ENCODE measurements at regions not wholly inside any gene's neighbourhood (a gene's known extent, or its start where the extent isn't known, plus 50 kb on each side); places are given as distances from the start of the nearest gene placed in this dataset.
"Not testable (repeated sequence)": the region's sequence is repeated elsewhere in the genome, so short reads cannot be mapped to it uniquely, and the experiment has no call there.

GRCh38 chrX:134045372-134045771, 60.0 kb upstream of the GPC3 start:
- not testable (repeated sequence) for DNase-seq

- not testable (repeated sequence) for DNase-seq
Measured at GRCh38 chrX:134067107-134067506, 81.7 kb upstream of the GPC3 start.

- not testable (repeated sequence) for DNase-seq
Measured at GRCh38 chrX:134071899-134072298, 86.5 kb upstream of the GPC3 start.

- DNase-seq, result no peak
Measured at GRCh38 chrX:134073341-134073740, 87.9 kb upstream of the GPC3 start.

GRCh38 chrX:134074151-134074550, 88.8 kb upstream of the GPC3 start:
- no peak for DNase-seq

GRCh38 chrX:134075894-134076718, 90.7 kb upstream of the GPC3 start:
- peak in 1 of 3 donors; percentile 2 for DNase-seq

DNA sequence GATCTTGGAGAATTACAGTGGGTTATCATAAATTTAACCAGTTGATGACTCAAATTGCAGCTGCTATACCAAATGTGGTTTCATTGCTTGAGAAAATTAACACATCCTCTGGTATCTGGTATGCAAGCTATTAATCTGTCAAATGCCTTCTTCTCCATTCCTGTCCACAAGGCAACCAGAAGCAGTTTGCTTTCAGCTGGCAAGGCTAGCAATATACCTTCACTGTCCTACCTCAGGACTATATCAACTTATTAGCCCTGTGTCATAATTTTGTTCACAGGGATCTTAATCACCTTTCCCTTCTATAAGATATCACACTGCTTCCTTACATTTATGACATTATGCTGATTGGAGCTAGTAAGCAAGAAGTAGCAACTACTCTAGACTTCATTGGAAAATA, 110.0 kb upstream of the GPC3 start:
- no peak for DNase-seq

DNA sequence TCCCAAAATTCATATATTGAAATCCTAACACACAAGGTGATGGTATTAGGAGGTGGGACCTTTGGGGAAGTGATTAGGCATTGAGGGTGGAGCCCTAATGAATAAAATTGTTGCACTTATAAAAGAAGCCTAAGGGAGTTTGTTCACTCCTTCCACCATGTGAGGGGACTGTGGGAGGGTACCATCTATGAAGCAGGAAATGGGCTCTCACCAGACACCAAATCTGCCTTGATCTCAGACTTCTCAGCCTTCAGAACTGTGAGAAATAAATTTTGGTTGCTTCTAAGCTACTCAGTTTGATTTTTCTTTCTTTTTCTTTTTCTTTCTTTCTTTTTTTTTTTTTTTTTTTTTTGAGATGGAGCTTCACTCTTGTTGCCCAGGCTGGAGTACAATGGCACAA, 116.2 kb upstream of the GPC3 start:
- DNase-seq, result no peak

GRCh38 chrX:134115270-134115669, 121.7 kb upstream of the CCDC160 start:
- DNase-seq, result no peak

DNA sequence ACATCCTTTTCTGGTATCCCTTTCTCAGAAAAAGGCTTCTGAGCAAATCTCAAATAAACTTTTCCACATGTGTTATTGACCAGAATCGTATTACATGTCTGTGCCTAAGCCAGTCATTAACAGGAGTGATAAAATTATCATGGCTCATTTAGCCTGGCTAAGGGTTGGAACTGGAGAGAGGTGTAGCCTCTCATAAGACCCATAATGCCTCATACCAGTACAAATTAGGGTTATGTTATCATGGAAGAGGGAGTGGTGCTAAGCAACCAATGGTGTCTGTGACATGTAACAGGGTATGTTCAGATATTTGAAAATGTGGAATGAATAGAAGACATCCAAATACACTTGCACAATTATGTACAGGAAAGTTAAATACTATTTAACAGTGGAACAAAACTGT, 99.6 kb upstream of the CCDC160 start:
- no peak for DNase-seq

DNA sequence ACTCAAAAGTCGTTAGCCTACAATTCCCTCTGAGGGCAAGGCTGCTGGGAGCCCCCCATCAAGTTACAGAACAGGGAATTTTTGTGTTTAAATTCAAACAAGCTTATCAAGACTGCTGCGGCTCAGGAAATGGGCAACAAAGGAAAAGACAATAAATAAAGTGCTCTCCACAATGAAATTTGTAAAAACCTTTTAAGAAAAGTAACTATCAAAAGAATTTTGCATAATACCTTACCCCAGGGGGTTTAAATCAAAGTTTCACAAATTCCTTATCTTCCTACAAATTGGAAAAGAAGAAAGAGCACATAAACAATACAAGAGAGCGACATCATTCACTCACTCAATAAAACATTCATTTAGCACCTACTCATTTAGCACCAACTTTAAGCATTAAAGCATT, 97.9 kb upstream of the CCDC160 start:
- no peak for DNase-seq

DNA sequence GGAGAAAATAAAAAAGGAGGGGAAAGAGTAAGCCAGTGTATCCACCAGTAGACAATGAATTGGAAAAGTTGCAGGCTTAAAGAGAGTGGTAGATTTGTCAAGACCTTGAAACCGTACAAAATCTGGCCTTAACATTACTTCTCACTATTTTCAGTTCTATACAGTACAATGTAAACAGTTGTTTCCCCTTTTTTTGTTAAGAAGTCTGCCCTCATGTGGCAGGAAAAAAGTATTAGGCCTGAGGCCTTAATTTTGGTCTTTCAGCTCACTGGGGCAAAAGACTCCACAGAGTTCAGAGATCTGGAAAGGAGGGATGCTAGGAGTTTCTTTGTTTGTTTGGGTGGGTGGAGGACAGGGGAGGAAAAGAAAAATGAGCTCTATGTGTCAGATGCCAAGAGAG, 92.8 kb upstream of the CCDC160 start:
- peak in 1 of 3 donors; percentile 36 for DNase-seq

GRCh38 chrX:134146493-134146892, 90.5 kb upstream of the CCDC160 start:
- DNase-seq, result no peak

DNA sequence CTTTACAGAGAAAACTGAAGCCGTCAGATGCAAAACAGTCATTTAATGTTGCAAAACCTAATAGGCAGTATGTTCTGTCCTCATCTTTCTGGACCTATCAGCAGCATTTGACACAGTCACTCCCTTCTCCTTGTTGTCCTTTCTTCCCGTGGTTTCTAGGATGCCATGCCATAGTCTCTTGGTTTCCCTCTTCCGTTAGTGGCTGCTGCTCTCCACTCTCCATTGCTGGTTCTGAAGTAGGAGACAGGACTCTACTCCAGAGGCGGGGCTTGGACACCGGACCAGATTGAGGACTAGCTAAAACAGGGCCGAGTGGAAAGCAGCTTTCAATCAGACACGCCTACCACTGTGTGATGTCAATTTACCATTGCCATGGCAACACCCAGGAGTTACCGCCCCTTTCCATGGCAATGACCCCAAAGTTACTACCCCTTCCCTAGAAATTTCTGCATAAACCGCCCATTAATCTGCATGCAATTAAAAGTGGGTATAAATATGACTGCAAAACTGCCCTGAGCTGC, 88.8 kb upstream of the CCDC160 start:
- peak in 1 of 3 donors; percentile 28 for DNase-seq

DNA sequence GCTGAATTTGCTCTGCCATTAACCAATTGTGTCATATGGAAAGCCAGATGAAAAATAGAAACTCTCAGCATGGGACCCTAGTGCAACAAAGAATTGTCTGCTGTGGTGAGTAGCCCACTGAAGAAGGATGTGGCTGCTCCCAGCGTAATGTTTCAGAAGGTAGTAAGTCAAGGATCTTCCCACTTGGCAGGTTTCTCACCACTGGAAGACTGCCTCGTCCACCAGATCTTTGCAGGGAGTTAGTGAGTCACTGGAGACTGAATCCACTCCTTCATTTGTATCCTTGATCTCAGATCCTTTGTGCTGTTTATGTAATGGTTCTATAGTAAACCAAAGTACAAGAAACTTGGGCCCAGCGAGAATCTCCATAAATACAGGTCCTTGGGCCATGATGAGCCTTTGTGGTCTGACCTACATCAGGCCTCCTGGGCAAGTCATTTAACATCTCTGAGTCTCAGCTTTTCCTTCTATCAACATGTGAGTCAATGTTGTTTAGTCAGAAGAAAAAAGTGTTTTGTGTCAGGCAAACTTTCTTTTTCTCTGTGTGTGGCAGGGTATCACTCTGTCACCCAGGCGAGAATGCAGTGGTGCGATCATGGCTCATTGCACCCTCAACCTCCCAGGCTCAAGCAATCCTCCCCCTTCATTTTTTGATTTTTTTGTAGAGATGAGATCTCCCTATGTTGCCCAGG, 78.0 kb upstream of the CCDC160 start:
- no peak for DNase-seq

DNA sequence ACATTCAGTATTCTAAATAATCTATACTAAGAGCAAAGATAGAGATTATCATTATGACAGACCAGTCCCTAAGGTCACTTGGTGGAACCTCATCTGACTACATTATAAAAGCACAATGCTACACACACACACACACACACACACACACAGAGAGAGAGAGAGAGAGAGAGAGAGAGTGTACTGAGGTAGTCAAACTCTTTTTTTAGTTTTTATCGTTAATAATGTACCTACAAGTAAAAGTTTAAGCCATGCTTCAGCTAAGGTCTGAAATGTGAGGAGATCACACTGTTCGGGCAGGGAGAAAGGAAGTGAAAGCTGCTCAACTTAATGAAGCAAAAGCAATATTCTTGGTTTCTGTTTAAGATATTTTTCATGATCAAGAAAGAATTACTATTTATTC, 75.8 kb upstream of the CCDC160 start:
- no peak for DNase-seq

GRCh38 chrX:134162032-134162431, 75.0 kb upstream of the CCDC160 start:
- DNase-seq, result no peak

GRCh38 chrX:134163836-134164235, 73.1 kb upstream of the CCDC160 start:
- DNase-seq, result no peak

DNA sequence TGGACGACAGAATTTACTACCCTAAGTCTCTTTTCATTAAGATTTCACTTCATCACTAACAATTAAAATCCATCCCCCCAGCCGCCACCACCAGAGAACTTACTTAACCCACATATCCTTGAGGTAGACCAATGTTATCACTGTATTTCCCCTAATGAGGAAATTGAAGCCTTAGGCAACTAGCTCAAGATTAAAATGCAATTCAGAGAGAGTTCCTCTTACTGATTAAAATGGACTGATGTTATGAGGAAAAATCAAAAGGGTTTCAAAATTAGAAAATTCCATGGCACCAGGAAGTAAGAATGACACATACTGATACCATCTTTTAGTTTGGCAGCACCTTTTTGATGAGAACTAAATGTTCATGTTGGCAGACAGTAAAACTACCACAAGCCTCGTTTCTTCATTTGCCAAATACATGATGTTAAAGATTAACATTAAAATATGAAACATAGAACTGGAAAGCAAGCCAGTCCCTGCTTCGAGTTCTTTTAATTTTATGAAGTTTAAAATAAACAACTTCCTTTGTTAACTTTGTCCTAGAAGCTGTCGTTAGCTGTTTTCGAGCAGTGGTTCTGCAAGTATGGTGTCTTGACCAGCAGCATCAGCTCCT, 69.3 kb upstream of the CCDC160 start:
- no peak for DNase-seq

DNA sequence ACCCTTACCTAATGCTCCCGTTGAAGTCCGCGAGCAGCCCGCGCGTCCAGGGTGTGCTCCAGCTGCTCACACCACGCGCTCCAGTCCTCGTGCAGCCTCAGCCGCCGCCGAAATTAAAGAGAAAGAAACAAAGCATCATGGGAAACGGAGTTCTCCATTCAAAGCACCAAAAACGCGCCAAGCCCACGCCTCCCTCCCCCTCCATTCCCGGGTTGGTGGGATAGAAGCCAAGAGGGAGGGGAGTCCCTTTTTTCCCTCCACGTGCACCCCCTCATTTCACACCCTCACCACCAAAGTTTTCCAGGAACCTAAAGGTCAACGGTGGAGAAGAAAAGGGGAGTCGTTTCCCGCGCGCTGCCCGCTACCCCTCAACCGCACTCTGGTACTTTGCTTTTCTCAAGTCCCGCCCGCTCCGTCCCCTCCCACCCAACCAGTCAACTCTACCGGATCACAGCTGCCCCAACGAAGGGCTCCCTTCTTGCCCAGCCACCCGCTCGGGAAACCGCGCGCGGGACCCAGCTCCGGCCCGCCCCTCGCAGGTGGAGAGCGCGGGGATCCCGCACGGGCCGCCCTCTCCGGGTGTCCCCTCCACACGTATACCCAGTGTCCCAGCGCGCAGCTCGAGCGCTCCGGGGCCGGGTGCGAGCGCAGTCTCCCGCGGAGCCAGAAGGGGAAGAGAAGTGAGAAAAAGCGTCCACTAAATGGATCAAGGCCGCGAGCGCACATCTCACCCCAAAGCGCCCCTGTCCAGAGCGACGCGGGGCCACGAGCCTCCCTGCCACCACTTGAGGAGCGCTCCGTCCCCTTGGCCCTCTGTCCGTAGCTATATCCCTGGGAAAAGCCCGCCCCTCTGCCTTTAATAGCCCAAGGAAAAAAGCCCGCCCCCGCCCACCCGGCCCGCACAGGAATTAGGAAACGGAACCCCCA, 65.1 kb upstream of the CCDC160 start:
- DNase-seq, result peak; percentile 13 to 77 (median 47)

DNA sequence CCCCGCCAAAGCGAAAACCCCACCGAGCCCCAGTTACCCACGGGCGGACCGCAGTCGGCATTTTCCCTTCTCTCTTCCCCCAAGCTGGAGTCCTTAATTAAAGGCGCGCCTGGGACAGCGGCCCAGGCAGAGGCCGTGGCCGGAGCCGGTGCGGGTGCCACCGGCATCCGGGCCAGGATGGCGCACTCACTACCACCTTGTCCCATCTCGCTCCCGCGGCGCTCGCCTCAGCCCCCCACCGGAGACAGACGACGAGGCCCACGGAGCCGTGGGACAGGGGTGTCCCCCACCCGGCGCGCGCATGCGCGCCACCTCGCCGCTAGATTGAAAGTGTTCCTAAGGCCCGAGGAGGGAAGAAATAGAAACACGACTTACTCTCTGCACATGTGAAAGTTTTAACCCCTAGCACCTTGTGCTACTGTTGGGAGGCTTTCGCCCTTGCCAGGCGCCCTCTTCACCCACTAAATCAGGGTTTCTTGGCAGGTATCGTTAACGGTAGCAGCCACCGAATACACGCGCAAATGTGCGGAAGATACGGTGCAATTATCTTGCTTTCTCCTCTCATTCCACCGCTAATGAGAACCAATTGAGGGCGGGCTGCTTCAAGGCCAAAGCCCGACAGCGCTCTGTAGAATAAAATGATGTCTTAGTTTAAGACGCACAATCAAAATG, 64.3 kb upstream of the CCDC160 start:
- DNase-seq, result peak in 2 of 3 donors; percentile 42 to 70

All from muscle of back (tissue), 3 donors.